ENCODE measurements at regions not wholly inside any gene's neighbourhood (a gene's known extent, or its start where the extent isn't known, plus 50 kb on each side); places are given as distances from the start of the nearest gene placed in this dataset.

DNA sequence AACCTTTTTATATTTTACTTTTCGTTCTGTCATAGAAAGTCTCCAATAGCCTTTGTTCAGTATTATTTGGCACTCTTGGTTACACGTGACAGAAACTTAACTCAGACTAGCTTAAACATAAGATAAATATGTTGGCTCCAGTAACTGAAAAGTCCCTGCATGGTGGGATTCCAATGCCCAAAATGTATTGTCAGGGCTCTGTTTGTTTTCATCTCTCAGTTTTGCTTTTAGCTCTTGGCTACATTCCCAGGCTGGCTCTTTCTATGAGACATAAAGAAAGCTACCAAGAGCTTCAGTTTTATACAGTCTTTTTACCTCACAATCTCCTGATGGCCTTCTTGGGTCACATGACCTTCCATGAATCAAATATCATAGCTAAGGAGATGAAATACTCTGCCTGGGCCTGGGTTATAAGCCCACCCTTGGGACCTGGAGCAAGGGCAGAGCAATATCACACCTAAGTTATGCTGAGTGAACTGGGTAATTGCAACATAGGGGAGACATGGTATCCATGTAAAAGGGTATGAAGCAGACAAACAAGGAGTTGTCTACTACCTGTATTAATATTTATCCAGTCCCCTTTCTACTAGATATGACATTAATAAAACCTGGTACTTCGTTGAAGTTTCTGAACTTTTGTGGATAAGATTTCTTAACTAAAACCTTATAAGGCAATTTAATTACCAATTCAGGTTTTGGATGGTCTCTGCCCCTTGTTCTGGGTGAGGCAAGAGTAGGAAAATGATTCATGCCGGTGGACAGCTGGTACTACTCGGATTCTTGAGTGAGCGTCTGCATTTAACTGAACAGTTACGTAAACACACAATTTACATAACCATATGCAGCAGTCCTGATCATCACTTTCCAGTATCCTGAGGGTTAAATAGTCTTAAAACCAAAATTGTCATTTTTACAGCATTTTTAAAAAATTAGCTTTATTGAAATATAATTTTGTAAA lies 442.3 kb downstream of the GPATCH2 start:
- TF ChIP-seq, protein P1, sequence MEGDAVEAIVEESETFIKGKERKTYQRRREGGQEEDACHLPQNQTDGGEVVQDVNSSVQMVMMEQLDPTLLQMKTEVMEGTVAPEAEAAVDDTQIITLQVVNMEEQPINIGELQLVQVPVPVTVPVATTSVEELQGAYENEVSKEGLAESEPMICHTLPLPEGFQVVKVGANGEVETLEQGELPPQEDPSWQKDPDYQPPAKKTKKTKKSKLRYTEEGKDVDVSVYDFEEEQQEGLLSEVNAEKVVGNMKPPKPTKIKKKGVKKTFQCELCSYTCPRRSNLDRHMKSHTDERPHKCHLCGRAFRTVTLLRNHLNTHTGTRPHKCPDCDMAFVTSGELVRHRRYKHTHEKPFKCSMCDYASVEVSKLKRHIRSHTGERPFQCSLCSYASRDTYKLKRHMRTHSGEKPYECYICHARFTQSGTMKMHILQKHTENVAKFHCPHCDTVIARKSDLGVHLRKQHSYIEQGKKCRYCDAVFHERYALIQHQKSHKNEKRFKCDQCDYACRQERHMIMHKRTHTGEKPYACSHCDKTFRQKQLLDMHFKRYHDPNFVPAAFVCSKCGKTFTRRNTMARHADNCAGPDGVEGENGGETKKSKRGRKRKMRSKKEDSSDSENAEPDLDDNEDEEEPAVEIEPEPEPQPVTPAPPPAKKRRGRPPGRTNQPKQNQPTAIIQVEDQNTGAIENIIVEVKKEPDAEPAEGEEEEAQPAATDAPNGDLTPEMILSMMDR (IDR thresholded peaks at IDR 0.05), result no peak
- TF ChIP-seq POLR2A (IDR thresholded peaks at IDR 0.05), result no peak
